ENCODE measurements at regions not wholly inside any gene's neighbourhood (a gene's known extent, or its start where the extent isn't known, plus 50 kb on each side); places are given as distances from the start of the nearest gene placed in this dataset.

DNA sequence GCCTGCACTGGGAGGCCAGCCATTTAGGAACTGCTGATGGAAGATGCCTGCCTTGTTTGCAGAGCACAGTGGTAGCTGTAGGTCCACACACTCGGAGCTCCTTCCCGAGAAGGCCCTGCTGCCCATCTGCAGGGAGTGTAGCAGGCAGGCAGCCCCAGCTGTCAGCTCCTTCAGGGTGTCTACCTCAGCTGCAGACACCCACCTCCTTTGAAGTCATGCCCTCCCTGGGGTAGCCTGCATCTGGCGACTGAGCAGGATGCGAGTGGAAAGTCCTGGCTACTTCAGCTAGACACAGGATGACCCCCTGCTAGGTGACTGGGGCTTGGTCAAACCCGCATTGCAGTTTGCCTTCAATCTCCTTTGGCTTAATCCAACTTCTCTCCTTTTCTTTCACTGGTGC is 93.2 kb upstream of the TLE3 start:
- TF ChIP-seq, protein P1, sequence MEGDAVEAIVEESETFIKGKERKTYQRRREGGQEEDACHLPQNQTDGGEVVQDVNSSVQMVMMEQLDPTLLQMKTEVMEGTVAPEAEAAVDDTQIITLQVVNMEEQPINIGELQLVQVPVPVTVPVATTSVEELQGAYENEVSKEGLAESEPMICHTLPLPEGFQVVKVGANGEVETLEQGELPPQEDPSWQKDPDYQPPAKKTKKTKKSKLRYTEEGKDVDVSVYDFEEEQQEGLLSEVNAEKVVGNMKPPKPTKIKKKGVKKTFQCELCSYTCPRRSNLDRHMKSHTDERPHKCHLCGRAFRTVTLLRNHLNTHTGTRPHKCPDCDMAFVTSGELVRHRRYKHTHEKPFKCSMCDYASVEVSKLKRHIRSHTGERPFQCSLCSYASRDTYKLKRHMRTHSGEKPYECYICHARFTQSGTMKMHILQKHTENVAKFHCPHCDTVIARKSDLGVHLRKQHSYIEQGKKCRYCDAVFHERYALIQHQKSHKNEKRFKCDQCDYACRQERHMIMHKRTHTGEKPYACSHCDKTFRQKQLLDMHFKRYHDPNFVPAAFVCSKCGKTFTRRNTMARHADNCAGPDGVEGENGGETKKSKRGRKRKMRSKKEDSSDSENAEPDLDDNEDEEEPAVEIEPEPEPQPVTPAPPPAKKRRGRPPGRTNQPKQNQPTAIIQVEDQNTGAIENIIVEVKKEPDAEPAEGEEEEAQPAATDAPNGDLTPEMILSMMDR (IDR thresholded peaks at IDR 0.05 in 2 of 3, conservative IDR thresholded peaks at IDR 0.05 in 1 of 3; ENCODE audit: insufficient read depth in 2 of 3, low read depth in 1 of 3, low read length in 3 of 3) = no peak
- TF ChIP-seq EZH2 (IDR thresholded peaks at IDR 0.05; ENCODE audit: borderline replicate concordance, low read depth, low read length) = no peak
- no peak for TF ChIP-seq ZBTB8A (IDR thresholded peaks at IDR 0.05; ENCODE audit: partially characterized antibody)
- TF ChIP-seq RAD21 (CRISPR knock-in tag; conservative IDR thresholded peaks at IDR 0.05 in 1 of 2, IDR thresholded peaks at IDR 0.05 in 1 of 2) = no peak
- TF ChIP-seq SMARCA5 (IDR thresholded peaks at IDR 0.05) = no peak
- TF ChIP-seq FOSL1 (tag; conservative IDR thresholded peaks at IDR 0.05) = no peak
- no peak for TF ChIP-seq CHD1 (IDR thresholded peaks at IDR 0.05; ENCODE audit: low read length)
- TF ChIP-seq, protein P2, sequence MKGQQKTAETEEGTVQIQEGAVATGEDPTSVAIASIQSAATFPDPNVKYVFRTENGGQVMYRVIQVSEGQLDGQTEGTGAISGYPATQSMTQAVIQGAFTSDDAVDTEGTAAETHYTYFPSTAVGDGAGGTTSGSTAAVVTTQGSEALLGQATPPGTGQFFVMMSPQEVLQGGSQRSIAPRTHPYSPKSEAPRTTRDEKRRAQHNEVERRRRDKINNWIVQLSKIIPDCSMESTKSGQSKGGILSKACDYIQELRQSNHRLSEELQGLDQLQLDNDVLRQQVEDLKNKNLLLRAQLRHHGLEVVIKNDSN (CRISPR knock-in tag; IDR thresholded peaks at IDR 0.05) = no peak
- TF ChIP-seq TAF1 (IDR thresholded peaks at IDR 0.05; ENCODE audit: control insufficient read depth, extremely low read depth, insufficient read depth, low read length, severe bottlenecking) = no peak
- no peak for TF ChIP-seq MED1 (CRISPR knock-in tag; IDR thresholded peaks at IDR 0.05; ENCODE audit: borderline replicate concordance)
- no peak for TF ChIP-seq MEF2A (IDR thresholded peaks at IDR 0.05; ENCODE audit: control insufficient read depth, low read depth, low read length)
- TF ChIP-seq, protein P3, sequence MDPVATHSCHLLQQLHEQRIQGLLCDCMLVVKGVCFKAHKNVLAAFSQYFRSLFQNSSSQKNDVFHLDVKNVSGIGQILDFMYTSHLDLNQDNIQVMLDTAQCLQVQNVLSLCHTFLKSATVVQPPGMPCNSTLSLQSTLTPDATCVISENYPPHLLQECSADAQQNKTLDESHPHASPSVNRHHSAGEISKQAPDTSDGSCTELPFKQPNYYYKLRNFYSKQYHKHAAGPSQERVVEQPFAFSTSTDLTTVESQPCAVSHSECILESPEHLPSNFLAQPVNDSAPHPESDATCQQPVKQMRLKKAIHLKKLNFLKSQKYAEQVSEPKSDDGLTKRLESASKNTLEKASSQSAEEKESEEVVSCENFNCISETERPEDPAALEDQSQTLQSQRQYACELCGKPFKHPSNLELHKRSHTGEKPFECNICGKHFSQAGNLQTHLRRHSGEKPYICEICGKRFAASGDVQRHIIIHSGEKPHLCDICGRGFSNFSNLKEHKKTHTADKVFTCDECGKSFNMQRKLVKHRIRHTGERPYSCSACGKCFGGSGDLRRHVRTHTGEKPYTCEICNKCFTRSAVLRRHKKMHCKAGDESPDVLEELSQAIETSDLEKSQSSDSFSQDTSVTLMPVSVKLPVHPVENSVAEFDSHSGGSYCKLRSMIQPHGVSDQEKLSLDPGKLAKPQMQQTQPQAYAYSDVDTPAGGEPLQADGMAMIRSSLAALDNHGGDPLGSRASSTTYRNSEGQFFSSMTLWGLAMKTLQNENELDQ (CRISPR knock-in tag; IDR thresholded peaks at IDR 0.05; ENCODE audit: borderline replicate concordance) = no peak
- no peak for TF ChIP-seq SREBF1 (IDR thresholded peaks at IDR 0.05; ENCODE audit: borderline replicate concordance, low read depth, low read length)
- TF ChIP-seq ZNF436 (CRISPR knock-in tag; IDR thresholded peaks at IDR 0.05) = no peak
